HL-60/S4 treated with retinoic acid at 250 ng/mL for 4 days and 3 days (cell line): ENCODE measurements at regions not wholly inside any gene's neighbourhood (a gene's known extent, or its start where the extent isn't known, plus 50 kb on each side); places are given as distances from the start of the nearest gene placed in this dataset.

Source experiments
- in situ Hi-C: fragments of 300-500 bp; cut with MboI; formaldehyde crosslinking; loops from 2 replicates; pipeline ENCODE4 v1.7.0; 2022; ENCODE audit warnings: low sequenced_read_pairs

GRCh38 chr11:128302425-128303186, 284.8 kb downstream of the ETS1 start:
- in situ Hi-C loops: no loop called here

DNA sequence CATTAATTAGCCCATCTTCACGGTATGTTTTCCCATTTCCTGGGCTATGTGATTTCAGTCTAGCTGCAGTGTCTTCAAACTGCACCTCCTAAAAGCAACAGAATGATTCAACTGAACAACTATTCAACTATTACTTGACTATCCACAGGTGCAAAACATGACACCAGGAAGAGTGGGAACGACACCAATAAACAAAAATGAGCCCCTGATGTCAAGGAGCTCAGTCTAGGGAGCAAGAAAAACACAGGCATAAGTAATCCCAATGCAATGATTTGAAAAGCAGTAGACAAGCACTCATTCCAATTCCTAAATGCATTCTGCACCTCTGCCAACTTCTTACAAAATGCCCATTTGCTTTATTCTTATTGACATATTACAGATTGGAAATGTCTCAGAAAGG, 285.6 kb downstream of the ETS1 start:
- in situ Hi-C loops: no loop called here

DNA sequence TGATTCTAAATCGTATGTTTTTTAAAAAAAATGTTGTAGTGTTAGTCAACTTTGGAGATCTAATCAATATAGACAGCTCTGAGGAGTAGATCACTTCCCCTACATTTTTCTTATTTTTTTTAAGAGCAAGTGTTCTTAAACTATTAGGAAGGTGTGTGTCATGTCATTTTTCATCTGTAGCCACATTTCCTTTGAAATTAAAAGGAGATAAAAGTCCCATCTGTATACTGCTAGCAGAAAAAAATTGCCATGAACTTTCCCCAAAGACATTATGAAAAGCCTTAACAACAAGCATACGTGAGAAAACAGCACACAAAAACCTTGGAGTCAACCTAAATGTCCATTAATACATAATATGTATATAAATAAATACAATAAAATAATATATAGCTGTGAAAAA, 286.6 kb downstream of the ETS1 start:
- in situ Hi-C loops: no loop called here

- in situ Hi-C loops: loop anchor here (10.0 kb wide), 1 partner anchor 336 kb away; no protein-coding TSS in a partner anchor
These were observed 288.1 kb downstream of the ETS1 start for GRCh38 chr11:128299132-128299726.

DNA sequence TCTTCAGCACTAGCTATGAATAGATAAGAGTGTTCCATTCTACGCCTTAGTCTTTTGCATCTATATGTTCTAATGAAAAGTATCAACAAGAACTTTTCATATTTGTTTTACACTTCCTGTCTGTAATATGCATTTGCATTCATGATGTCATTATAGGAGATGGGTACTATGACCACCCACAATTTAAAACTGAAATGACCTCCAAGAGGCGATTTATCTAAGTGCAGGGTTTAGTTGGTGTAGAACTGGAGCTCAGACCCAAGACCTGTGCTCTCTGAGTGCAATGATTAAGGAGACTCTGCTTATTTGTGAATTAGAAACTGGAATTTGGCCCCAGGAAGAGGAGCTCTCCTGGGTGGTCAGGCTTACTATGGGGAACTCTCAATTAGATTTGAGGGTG, 289.1 kb downstream of the ETS1 start:
- in situ Hi-C loops: loop anchor here (10.0 kb wide), 1 partner anchor 337 kb away; no protein-coding TSS in a partner anchor

- in situ Hi-C loops: loop anchor here (10.0 kb wide), 1 partner anchor 337 kb away; no protein-coding TSS in a partner anchor
These were observed 289.6 kb downstream of the ETS1 start for GRCh38 chr11:128297805-128298204.

GRCh38 chr11:128297091-128297651, 290.2 kb downstream of the ETS1 start:
- in situ Hi-C loops: loop anchor here (10.0 kb wide), 1 partner anchor 338 kb away; no protein-coding TSS in a partner anchor

- in situ Hi-C loops: loop anchor here (10.0 kb wide), 1 partner anchor 340 kb away; no protein-coding TSS in a partner anchor
These were observed 292.7 kb downstream of the ETS1 start for GRCh38 chr11:128294671-128295050.

DNA sequence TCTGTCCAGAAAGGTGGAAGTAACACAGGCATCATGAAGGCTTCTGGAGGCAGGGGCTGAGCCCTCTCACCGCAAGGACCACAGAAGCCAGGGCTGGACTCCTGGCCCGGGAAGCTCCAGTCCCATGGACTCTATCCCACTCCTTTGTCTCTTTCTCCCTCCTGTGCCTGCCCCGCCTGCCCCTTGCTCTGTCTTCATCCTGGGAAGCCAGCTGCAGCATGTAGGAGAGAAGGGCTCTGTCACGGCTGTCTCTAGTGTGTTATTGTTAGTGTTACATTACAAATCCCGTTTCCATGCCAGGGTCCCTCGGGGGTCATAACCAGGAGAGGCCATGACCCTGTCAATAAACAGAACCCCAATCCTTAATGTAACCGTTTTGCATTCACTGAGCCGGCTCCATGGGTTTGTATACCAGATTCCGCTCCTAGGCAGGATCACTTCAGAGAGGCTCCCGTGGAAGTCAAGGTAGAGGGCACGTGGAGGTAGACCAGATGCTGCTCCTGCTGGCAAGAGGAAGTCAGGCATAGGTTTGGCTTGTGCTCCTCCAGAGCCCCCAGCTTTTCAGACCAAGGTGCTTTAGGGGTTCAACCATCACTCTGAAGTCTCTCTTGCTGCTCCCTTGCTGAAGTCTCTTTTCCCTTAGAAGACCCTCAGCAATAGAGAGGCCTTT, 293.2 kb downstream of the ETS1 start:
- in situ Hi-C loops: loop anchor here (10.0 kb wide), 1 partner anchor 341 kb away; no protein-coding TSS in a partner anchor

- in situ Hi-C loops: loop anchor here (10.0 kb wide), 1 partner anchor 343 kb away; no protein-coding TSS in a partner anchor
These were observed 295.5 kb downstream of the ETS1 start for GRCh38 chr11:128291835-128292234.

GRCh38 chr11:128291007-128291406, 296.4 kb downstream of the ETS1 start:
- in situ Hi-C loops: loop anchor here (10.0 kb wide), 1 partner anchor 344 kb away; no protein-coding TSS in a partner anchor

DNA sequence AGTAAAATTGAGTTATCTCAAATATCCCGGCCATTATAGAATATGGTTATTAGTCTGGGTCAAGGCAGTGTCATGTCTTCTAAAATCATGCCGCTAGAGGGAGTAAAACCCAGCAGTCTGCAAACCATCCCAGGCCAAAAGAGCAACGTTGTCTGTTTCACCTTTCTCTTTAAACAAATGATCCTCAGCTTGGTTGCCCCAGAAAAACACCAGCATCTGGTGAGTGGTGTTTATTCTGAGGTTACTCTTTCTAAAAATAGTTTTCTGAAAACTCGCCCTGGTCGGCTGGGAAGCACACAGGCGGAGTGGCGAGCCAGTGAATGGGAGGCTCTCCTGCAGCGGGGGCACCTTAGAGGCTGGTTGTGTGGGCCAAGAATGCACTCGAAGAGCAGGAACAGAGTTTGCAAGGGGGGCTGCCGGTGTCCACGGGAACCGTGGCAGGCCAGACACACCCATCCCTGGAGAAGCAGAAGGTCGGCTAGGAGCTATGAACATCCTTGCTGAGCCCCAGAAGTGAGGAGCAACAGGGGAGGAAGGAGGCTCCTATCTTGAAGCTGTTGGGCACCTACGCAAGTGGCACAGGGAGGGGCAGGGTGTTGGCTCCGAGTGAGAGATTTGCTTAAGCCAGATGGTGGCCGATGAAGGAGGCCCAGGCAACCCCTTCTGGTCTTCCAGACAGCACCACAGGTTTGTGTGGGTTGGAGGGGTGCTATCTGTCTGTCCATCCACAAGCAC, 297.1 kb downstream of the ETS1 start:
- in situ Hi-C loops: loop anchor here (10.0 kb wide), 1 partner anchor 345 kb away; no protein-coding TSS in a partner anchor

GRCh38 chr11:128289048-128289447, 298.3 kb downstream of the ETS1 start:
- in situ Hi-C loops: no loop called here

GRCh38 chr11:128288368-128288767, 299.0 kb downstream of the ETS1 start:
- in situ Hi-C loops: no loop called here

DNA sequence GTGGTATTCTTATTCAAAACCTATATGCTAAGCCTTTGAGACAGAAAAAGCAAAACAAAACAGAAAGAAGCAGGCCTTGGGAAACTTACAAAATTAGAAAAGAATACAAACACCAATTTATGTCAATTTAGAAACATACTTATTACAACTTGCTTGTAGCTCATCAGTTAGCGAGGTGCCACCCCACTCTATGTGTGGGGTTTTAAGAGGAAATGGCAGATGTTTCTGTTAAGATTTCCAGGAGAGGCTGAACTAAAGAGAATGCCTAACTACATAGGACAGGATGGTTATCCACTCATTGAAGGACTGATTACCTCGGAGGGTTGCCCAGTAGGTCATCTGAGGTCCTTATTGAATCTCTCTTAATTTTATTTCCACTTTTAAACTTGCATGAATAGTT, 302.0 kb downstream of the ETS1 start:
- in situ Hi-C loops: no loop called here

DNA sequence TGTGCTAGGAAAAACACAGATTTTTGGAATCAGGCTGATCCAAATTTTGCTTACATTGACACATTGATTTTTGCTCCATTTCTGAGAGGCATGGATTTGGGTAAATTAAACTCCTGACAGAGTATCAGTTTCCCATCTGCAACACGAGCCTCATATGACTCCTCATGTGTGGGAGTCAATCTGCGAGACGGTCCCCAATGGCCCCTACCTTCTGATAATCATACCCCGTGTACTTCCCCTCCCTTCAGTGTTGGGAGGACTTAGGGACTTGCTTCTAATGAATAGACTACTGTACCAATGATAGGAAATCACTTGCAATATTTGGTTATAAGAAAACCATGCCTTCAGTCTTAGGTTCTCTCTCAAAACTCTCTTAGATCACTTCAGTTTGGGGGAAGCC, 302.7 kb downstream of the ETS1 start:
- in situ Hi-C loops: no loop called here

DNA sequence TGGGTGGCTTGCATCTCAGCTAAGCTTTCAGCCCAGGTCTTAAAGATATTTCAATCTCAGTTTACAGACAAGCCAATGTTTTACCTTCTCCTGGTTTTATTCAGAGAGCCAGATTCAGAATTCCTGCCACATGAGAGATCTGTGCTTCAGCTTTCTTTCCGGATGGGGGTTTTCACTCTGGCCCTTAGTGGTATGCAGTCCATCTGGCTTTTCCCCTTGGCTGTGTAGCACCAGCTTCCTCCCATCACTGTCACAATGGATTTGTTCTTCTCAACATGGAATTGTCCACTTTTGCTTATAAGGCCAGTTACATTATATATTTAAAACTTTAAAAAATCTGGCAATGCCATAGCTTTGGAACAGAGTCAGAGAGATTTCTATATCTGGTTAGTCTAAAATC, 303.9 kb downstream of the ETS1 start:
- in situ Hi-C loops: no loop called here

DNA sequence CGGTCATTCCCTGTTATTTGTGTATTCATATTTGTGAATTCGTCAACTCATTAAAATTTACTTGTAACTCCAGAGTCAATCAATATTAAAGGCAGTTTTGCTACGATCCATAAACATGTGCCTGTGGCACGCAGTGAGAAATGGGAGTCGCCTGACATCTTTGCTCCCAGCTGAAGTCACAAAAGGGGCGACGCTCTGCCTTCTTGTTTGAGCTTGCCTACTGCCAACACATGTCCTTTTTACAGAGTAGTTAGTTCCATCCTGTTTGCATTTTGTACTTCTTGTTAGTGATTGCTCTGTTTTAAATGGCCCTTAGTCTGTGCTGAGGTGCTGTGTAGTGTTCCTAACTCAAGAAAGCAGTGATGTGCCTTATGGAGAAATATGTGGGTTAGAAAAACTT, 305.3 kb downstream of the ETS1 start:
- in situ Hi-C loops: no loop called here

DNA sequence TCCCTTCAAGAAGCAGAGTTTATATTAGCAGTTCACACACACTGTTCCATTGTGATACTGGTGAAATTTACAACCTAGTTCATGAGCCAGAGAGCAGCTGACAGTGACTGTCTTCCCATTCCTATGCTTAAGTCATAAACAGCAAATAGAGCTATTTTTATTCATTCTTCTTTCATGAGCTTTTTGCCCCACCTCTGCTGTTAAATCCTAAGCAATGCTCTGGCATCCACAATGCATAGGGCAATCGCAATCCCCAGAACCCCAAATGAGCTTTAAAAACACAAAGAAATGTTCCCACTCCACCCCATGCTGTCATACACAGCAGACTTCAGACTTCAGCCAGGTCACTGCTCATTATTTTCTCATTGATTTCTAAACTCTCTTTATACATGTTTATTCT, 307.5 kb downstream of the ETS1 start:
- in situ Hi-C loops: no loop called here

DNA sequence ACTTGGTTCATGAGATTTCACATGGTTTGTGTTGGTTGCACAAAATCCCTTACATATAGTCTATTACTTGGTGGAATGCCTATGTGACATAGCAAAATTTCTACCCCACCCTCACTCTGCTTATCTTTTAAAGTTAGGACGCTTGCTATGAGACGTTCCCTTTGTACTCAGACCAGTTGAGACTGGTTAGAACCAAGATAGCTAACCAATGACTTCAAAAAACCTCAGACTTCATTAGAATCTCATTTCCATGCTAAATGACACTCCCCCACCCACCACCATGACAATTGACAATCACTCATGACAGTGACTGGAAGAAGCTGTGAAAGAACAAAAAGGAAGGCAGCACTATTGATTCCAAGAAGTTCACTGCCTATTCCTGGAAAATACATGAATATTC, 313.6 kb downstream of the ETS1 start:
- in situ Hi-C loops: no loop called here

GRCh38 chr11:128271401-128271800, 316.0 kb downstream of the ETS1 start:
- in situ Hi-C loops: no loop called here
